CD4-positive, alpha-beta T cell (primary cell): ENCODE measurements at regions not wholly inside any gene's neighbourhood (a gene's known extent, or its start where the extent isn't known, plus 50 kb on each side); places are given as distances from the start of the nearest gene placed in this dataset.

Experiments
- ATAC-seq: fragments of 200-7000 bp; cut with Tn5 transposase; one replicate; pipeline ENCODE4 v1.10.0; 2022; ENCODE audit warnings: mild to moderate bottlenecking; ENCODE audit not compliant: poor library complexity
- CTCF ChIA-PET: fragments of 350-600 bp; sonication (Branson Sonifier 250); formaldehyde crosslinking; loops from one replicate; lab custom pipeline; 2021; ENCODE audit warnings: antibody characterized with exemption, inconsistent platforms; lab: Charles Lee
- POLR2A ChIA-PET: fragments of 350-600 bp; sonication (Branson Sonifier 250); formaldehyde crosslinking; loops from one replicate; lab custom pipeline; 2021; ENCODE audit warnings: antibody characterized with exemption, inconsistent platforms; lab: Charles Lee
- DNase-seq, 14 experiments: peaks; one replicate each; pipeline ENCODE4 v3.0.0-alpha.2; 2013 to 2020; ENCODE audit warnings: mixed read lengths in 2 of 14
- H3K27ac ChIP-seq, 2 donors: one replicate each; pipeline versions ENCODE4 v1.5.1 to v1.7.0; 2013; ENCODE audit warnings: low read length in 2 of 2, low read depth in 1 of 2, mild to moderate bottlenecking in 1 of 2
- H3K27me3 ChIP-seq, 2 experiments: 1 replicate in 1 of 2; 2 replicates in 1 of 2; pipeline versions ENCODE4 v1.6.1 to v1.7.0; 2013; ENCODE audit warnings: low read length in 2 of 2, control low read depth in 1 of 2, mild to moderate bottlenecking in 1 of 2, moderate library complexity in 1 of 2; ENCODE audit not compliant: insufficient read depth in 2 of 2, control insufficient read depth in 1 of 2
- H3K36me3 ChIP-seq: one replicate; pipeline ENCODE4 v1.6.1; 2013; ENCODE audit warnings: low read length, control low read depth; ENCODE audit not compliant: insufficient read depth
- H3K4me1 ChIP-seq: one replicate; pipeline ENCODE4 v1.6.1; 2013; ENCODE audit warnings: low read length, control low read depth; ENCODE audit not compliant: insufficient read depth
- H3K4me3 ChIP-seq: one replicate; pipeline ENCODE4 v1.5.1; 2013; ENCODE audit warnings: mild to moderate bottlenecking, low read length, moderate library complexity
- H3K9me3 ChIP-seq, 2 experiments: 1 replicate in 1 of 2; 2 replicates in 1 of 2; pipeline versions ENCODE4 v1.6.1 to v1.7.0; 2013; ENCODE audit warnings: low read length in 2 of 2, mild to moderate bottlenecking in 2 of 2, control low read depth in 1 of 2, moderate library complexity in 1 of 2; ENCODE audit not compliant: control insufficient read depth in 1 of 2, insufficient read depth in 1 of 2
- H3K27ac Mint-ChIP-seq: one replicate; pipeline ENCODE4 v1.8.0; 2020; ENCODE audit warnings: mixed read lengths
- H3K27me3 Mint-ChIP-seq: one replicate; pipeline ENCODE4 v1.8.0; 2021; ENCODE audit warnings: mixed read lengths
- H3K36me3 Mint-ChIP-seq: one replicate; pipeline ENCODE4 v1.8.0; 2021; ENCODE audit warnings: low read depth, mixed read lengths
- H3K4me1 Mint-ChIP-seq: one replicate; pipeline ENCODE4 v1.8.0; 2021; ENCODE audit warnings: low read depth, mixed read lengths
- H3K4me3 Mint-ChIP-seq: one replicate; pipeline ENCODE4 v1.8.0; 2020; ENCODE audit warnings: mild to moderate bottlenecking, mixed read lengths
- H3K9me3 Mint-ChIP-seq: one replicate; pipeline ENCODE4 v1.8.0; 2020; ENCODE audit warnings: mixed read lengths
- intact Hi-C, 2 experiments: fragments of 100-400 bp; cut with DNase I in 1 of 2; cut with micrococcal nuclease in 1 of 2; formaldehyde crosslinking; loops; one replicate each; pipeline versions ENCODE4 v1.15.1 to v1.9.0; 2023 to 2025; cut with DNase I, micrococcal nuclease
- TF ChIP-seq, protein P1 (sequence below): fragments of 200-600 bp; IDR thresholded peaks from one replicate; pipeline ENCODE4 v1.8.0; 2022; ENCODE audit warnings: antibody characterized with exemption, mild to moderate bottlenecking

GRCh38 chr2:108184419-108184818 lies 55.3 kb upstream of the SULT1C3 start:
- Histone ChIP-seq H3K4me3 (no peak overlapping the region), H3K36me3 (no peaks in the 10 kb centered on the region), H3K4me1 (no peaks in the 10 kb centered on the region), H3K27ac (no peak overlapping the region), H3K9me3 (no peaks in the 10 kb centered on the region), H3K27me3 (no peaks in the 10 kb centered on the region)
- no peak for ATAC-seq
- no peak for DNase-seq
- no peak overlapping the region for H3K27ac Mint-ChIP-seq
- intact Hi-C loops, result no loop called here
- H3K36me3 Mint-ChIP-seq, result no peaks in the 10 kb centered on the region
- no peak overlapping the region for H3K4me3 Mint-ChIP-seq
- TF ChIP-seq, protein P1, sequence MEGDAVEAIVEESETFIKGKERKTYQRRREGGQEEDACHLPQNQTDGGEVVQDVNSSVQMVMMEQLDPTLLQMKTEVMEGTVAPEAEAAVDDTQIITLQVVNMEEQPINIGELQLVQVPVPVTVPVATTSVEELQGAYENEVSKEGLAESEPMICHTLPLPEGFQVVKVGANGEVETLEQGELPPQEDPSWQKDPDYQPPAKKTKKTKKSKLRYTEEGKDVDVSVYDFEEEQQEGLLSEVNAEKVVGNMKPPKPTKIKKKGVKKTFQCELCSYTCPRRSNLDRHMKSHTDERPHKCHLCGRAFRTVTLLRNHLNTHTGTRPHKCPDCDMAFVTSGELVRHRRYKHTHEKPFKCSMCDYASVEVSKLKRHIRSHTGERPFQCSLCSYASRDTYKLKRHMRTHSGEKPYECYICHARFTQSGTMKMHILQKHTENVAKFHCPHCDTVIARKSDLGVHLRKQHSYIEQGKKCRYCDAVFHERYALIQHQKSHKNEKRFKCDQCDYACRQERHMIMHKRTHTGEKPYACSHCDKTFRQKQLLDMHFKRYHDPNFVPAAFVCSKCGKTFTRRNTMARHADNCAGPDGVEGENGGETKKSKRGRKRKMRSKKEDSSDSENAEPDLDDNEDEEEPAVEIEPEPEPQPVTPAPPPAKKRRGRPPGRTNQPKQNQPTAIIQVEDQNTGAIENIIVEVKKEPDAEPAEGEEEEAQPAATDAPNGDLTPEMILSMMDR, result no peak
- H3K27me3 Mint-ChIP-seq, result peaks cover 21% of the 10 kb centered on the region
- CTCF ChIA-PET, result no interaction called here
- POLR2A ChIA-PET, result no interaction called here
- no peaks in the 10 kb centered on the region for H3K9me3 Mint-ChIP-seq
- H3K4me1 Mint-ChIP-seq, result no peaks in the 10 kb centered on the region

- no peak overlapping the region for H3K27ac Mint-ChIP-seq
- POLR2A ChIA-PET, result no interaction called here
- CTCF ChIA-PET, result no interaction called here
Measured at GRCh38 chr2:108189316-108189715, 50.5 kb upstream of the SULT1C3 start.

More at GRCh38 chr2:108189316-108189715, 50.5 kb upstream of the SULT1C3 start:
- Mint-ChIP-seq H3K36me3 (no peaks in the 10 kb centered on the region), H3K27me3 (peaks cover 41% of the 10 kb centered on the region), H3K4me1 (no peaks in the 10 kb centered on the region), H3K9me3 (no peaks in the 10 kb centered on the region), H3K4me3 (no peak overlapping the region)
- no peaks in the 10 kb centered on the region for H3K9me3 ChIP-seq
- TF ChIP-seq, protein P1, result no peak
- H3K27ac ChIP-seq, result no peak overlapping the region
- no peak for ATAC-seq
- DNase-seq, result no peak
- no peaks in the 10 kb centered on the region for H3K36me3 ChIP-seq
- H3K4me1 ChIP-seq, result no peaks in the 10 kb centered on the region
- no peaks in the 10 kb centered on the region for H3K27me3 ChIP-seq
- intact Hi-C loops, result no loop called here
- no peak overlapping the region for H3K4me3 ChIP-seq
